ENCODE measurements at regions not wholly inside any gene's neighbourhood (a gene's known extent, or its start where the extent isn't known, plus 50 kb on each side); places are given as distances from the start of the nearest gene placed in this dataset.
A peak's percentile ranks its signal among the peaks of the same experiment; 100 is the strongest.

DNA sequence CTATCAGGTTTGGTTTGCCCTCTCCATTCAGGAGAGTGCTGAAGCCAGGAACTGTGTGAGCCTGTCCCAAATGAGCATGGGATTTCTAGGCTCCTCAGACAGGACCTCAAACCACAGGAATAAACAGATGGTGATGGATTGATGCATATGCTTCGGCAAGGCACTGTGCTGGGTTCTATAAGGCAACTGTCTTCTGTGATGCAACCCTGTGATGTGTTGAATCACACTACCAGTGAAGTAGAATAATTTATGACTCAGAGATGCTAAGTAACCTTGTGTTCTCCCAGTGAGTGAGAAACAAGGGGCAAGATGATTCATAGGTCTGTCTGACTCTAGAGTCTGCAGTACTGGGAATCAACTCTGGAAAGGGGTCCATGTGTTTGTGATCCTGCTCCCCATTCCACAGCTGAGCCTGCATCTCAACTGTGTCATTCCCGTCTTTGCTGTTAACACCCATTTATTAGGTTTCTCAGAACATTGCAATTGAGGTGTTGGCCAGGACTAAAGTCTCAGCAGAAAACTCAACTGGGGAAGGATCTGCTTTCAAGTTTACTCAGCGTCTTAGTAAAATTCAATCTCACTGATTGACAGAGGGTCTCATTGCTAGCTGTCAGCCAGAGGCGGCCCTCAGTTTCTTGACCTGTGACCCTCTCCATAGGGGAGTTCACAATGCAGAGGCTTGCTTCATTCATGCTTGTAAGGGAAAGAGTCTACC, 510.1 kb upstream of the CFAP20DC start:
- no peak for FAIRE-seq
- TF ChIP-seq, protein P1, sequence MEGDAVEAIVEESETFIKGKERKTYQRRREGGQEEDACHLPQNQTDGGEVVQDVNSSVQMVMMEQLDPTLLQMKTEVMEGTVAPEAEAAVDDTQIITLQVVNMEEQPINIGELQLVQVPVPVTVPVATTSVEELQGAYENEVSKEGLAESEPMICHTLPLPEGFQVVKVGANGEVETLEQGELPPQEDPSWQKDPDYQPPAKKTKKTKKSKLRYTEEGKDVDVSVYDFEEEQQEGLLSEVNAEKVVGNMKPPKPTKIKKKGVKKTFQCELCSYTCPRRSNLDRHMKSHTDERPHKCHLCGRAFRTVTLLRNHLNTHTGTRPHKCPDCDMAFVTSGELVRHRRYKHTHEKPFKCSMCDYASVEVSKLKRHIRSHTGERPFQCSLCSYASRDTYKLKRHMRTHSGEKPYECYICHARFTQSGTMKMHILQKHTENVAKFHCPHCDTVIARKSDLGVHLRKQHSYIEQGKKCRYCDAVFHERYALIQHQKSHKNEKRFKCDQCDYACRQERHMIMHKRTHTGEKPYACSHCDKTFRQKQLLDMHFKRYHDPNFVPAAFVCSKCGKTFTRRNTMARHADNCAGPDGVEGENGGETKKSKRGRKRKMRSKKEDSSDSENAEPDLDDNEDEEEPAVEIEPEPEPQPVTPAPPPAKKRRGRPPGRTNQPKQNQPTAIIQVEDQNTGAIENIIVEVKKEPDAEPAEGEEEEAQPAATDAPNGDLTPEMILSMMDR (IDR thresholded peaks at IDR 0.05; ENCODE audit: insufficient read depth, missing control alignments) = no peak
- no peak for DNase-seq (ENCODE audit: insufficient read length, low spot score)

- no peak for FAIRE-seq
- DNase-seq (ENCODE audit: insufficient read length, low spot score) = no peak
- TF ChIP-seq, protein P1 (IDR thresholded peaks at IDR 0.05; ENCODE audit: insufficient read depth, missing control alignments) = no peak
Observed at GRCh38 chr3:59558906-59559720, 509.3 kb upstream of the CFAP20DC start.

DNA sequence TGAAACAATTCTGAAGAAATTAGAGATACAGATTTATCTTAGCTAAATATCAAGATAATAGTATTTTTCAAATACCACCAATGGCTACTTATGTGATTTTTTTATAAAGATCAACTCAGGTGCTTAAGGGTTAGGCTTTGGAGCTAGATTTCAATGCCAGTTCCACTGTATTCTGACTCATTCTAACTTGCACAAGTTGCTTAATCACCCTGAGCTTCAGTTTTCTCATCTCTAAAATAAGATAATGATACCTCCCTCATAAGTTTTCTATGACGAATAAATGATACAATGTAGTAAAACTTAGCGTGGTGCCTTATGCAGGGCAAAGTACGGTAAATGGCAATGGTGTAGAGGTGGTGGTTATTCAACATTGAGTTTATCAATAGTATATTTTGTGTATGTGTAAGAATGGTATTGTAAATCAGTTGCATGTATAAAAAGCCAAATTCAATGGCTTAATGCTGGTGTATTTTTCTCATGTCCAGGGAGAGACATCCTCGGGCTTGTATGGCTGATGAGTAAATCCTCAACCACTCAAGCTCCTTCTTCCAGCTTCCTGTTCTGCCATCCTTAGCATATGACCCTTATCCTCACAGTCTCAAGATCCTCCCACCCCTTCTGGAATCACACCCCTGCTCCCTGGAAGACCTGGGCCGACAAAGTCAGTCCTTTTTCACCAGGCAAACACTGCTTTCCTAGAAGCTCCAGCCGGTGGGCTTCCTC, 505.9 kb upstream of the CFAP20DC start:
- no peak for FAIRE-seq
- DNase-seq (ENCODE audit: insufficient read length, low spot score) = no peak
- TF ChIP-seq, protein P1 (IDR thresholded peaks at IDR 0.05; ENCODE audit: insufficient read depth, missing control alignments) = no peak

DNA sequence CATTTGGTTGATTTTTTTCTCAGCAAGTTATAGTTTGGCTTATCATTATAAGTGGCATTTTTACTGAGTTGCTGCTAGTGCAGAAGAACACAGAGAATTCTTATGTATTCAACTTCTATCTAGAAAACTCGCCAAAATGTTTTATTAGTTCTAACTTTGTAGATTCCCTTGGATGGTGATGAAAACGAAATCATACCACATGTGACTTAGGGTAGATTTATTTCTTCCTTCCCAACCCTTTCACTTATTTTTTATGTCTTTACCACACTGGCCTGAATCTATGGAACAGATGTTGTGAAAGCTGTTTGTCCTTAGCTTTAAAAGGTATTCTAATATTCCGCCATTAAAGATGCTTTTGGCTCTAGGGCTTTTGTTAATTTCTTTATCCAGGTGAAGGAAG, 503.3 kb upstream of the CFAP20DC start:
- FAIRE-seq = no peak
- no peak for DNase-seq (ENCODE audit: insufficient read length, low spot score)
- TF ChIP-seq, protein P1 (IDR thresholded peaks at IDR 0.05; ENCODE audit: insufficient read depth, missing control alignments) = no peak

DNA sequence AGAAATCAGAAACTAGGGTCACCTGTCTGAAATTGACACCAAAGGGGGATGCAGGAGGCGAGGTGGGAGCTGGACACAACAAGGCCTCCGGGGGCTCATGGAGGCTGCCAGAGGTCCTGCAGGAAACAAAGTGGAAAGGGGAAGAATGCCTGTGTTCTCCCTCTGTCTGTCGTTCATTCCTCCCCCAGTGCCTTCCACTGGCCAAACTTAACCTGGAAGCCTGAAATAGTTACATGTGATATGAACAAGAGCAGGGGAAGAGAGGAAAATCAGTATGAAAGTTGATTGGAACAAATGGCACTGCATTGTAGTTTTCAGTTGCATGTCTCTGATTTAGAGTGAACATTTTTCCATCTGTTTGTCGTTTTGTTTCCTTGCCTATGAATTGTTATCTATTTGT, 502.0 kb upstream of the CFAP20DC start:
- DNase-seq (ENCODE audit: insufficient read length, low spot score) (no peak), FAIRE-seq (no peak)
- TF ChIP-seq, protein P1 (IDR thresholded peaks at IDR 0.05; ENCODE audit: insufficient read depth, missing control alignments) = no peak

DNA sequence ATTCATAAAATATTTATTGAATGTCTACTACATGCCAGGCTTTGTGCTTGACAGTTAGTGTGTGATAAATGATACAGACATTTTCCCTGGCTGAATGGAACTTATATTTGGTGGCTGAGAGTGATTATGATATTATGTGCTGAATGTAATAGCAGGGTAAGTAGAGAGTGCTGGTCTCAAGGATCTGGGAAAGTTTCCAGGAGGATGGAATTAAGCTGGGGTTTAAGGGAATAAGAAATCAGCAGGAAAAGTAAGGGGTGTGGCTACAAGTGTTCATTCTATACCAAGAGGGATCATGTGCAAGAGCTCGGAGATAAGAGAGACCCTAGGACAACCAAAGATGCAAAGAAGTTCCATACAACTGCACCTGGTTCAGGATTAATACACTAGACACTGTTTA, 500.1 kb upstream of the CFAP20DC start:
- TF ChIP-seq, protein P1 (IDR thresholded peaks at IDR 0.05; ENCODE audit: insufficient read depth, missing control alignments) = no peak
- DNase-seq (ENCODE audit: insufficient read length, low spot score) = no peak
- FAIRE-seq = peak; percentile 74

Measured in D721Med (cell line).